Mucosa of descending colon (tissue), 3 donors: ENCODE measurements at regions not wholly inside any gene's neighbourhood (a gene's known extent, or its start where the extent isn't known, plus 50 kb on each side); places are given as distances from the start of the nearest gene placed in this dataset.
"Not testable (repeated sequence)": the region's sequence is repeated elsewhere in the genome, so short reads cannot be mapped to it uniquely, and the experiment has no call there.

Experiments
- ATAC-seq: fragments of 200-7000 bp; cut with Tn5 transposase; one replicate; pipeline ENCODE4 v1.9.1; 2020; ENCODE audit warnings: mild to moderate bottlenecking, moderate library complexity
- DNase-seq, 3 donors: peaks; one replicate each; pipeline ENCODE4 v3.0.0-alpha.2; 2020
- H3K36me3 ChIP-seq: fragments of 200-600 bp; one replicate; pipeline ENCODE4 v1.8.0; 2021; ENCODE audit warnings: low read depth, mild to moderate bottlenecking
- H3K4me1 ChIP-seq: fragments of 200-600 bp; one replicate; pipeline ENCODE4 v1.8.0; 2021; ENCODE audit warnings: low read depth, mild to moderate bottlenecking
- H3K4me3 ChIP-seq: fragments of 200-600 bp; one replicate; pipeline ENCODE4 v1.8.0; 2021; ENCODE audit warnings: mild to moderate bottlenecking
- H3K9me3 ChIP-seq: fragments of 200-600 bp; one replicate; pipeline ENCODE4 v1.8.0; 2021; ENCODE audit warnings: mild to moderate bottlenecking
- intact Hi-C, 2 donors: fragments of 100-400 bp; cut with DNase I in 1 of 2; cut with micrococcal nuclease in 1 of 2; formaldehyde crosslinking; loops; one replicate each; pipeline versions ENCODE4 v1.11.0 to v1.11.1; 2022; cut with DNase I, micrococcal nuclease
- TF ChIP-seq, protein P1 (sequence below): fragments of 200-600 bp; IDR thresholded peaks from one replicate; pipeline ENCODE4 v1.8.0; 2022; ENCODE audit warnings: antibody characterized with exemption, mild to moderate bottlenecking
- donor health status: DM: no; HTN: no; CAD: no; lungs with moderate emphysema.
- donor health status: DM: no; HTN: no; CAD: no.
- donor health status: DM: no; HTN: yes; CAD: no.

DNA sequence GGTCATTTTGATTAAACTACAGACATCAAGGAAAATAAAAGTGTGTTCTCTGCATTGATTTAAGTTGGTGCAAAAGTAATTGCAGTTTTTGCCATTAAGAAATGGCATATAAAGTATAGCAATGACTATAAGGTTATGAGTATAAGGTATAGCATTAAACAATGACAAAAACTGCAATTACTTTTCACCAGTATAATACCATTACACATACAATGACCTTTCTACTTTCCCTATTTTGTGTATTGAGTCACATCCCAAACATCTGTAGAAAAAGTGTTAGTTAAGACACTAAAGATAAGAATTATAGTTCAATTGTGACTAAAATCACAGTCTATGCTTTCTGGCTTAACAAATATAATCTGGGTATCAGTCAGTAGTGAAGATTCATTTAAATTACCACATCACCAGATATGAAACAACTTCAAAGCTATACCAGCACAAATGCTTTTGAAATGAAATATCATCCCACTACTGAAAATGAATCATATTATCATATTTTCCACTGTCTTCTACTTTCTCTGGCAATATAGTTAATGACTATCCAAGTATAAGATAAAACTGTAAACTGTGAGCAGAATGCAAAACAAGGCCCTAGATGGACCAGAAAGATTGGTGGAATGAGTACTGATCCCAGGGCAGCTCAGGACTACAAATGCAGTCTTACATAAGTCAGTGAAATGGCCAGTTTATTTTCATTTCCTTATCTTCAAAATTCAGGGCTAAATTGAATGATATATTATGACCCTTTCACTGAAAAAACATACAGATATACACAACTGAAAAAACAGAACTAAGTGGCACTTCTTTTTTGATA, 241.1 kb downstream of the ANTXR2 start:
- TF ChIP-seq, protein P1, sequence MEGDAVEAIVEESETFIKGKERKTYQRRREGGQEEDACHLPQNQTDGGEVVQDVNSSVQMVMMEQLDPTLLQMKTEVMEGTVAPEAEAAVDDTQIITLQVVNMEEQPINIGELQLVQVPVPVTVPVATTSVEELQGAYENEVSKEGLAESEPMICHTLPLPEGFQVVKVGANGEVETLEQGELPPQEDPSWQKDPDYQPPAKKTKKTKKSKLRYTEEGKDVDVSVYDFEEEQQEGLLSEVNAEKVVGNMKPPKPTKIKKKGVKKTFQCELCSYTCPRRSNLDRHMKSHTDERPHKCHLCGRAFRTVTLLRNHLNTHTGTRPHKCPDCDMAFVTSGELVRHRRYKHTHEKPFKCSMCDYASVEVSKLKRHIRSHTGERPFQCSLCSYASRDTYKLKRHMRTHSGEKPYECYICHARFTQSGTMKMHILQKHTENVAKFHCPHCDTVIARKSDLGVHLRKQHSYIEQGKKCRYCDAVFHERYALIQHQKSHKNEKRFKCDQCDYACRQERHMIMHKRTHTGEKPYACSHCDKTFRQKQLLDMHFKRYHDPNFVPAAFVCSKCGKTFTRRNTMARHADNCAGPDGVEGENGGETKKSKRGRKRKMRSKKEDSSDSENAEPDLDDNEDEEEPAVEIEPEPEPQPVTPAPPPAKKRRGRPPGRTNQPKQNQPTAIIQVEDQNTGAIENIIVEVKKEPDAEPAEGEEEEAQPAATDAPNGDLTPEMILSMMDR, result no peak
- intact Hi-C loops, result no loop called here
- H3K4me3 ChIP-seq, result no peak overlapping the region

DNA sequence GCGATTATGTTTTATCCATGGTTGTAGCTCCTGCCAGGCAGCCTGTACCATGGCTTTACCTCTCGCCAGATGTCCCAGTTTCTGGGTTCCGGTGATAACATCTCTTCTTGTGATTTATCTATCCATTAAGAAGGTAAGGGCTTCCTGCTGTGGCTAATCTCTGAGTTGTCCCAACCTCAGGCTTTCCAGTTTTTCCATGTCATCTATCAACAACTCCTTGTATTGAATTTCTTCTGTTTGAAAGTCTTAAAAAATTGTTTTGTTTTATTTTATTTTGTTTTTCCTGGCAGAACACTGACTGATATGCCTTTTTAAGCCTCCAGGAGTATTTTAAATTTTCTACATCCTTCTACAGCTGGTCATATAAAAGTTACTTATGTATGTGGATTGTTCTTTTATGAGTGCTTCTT, 241.9 kb downstream of the ANTXR2 start:
- no peak for ATAC-seq
- Histone ChIP-seq H3K4me3 (no peak overlapping the region), H3K36me3 (no peaks in the 10 kb centered on the region), H3K9me3 (no peaks in the 10 kb centered on the region), H3K4me1 (no peaks in the 10 kb centered on the region)
- intact Hi-C loops, result no loop called here
- TF ChIP-seq, protein P1, result no peak
- DNase-seq, result no peak

More for the DNA sequence above, 241.1 kb downstream of the ANTXR2 start:
- Histone ChIP-seq H3K9me3 (no peaks in the 10 kb centered on the region), H3K36me3 (no peaks in the 10 kb centered on the region), H3K4me1 (no peaks in the 10 kb centered on the region)
- ATAC-seq, result no peak
- no peak for DNase-seq

DNA sequence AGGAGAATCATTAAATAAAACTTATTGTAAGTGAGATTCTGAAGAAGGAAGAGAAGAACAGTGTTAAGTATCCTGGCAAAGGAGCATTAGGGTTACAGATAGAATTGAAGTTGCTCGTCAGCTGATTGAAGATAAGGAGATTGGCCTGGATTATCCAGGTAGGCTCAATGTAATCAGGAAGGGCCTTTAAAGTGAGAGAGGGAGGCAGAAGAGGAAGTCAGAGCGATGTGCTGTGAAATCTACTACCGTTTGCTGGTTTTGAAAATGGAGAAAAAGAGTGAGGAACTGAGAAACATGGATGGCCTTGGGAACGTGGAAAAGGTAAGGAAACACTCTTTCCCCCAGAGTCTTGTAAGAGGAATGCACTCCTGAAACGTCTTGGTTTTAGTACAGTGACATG, 245.7 kb downstream of the ANTXR2 start:
- DNase-seq (no peak), ATAC-seq (no peak)
- Histone ChIP-seq H3K4me1 (no peaks in the 10 kb centered on the region), H3K36me3 (no peaks in the 10 kb centered on the region), H3K4me3 (no peak overlapping the region), H3K9me3 (no peaks in the 10 kb centered on the region)
- intact Hi-C loops, result no loop called here
- TF ChIP-seq, protein P1, result no peak

DNA sequence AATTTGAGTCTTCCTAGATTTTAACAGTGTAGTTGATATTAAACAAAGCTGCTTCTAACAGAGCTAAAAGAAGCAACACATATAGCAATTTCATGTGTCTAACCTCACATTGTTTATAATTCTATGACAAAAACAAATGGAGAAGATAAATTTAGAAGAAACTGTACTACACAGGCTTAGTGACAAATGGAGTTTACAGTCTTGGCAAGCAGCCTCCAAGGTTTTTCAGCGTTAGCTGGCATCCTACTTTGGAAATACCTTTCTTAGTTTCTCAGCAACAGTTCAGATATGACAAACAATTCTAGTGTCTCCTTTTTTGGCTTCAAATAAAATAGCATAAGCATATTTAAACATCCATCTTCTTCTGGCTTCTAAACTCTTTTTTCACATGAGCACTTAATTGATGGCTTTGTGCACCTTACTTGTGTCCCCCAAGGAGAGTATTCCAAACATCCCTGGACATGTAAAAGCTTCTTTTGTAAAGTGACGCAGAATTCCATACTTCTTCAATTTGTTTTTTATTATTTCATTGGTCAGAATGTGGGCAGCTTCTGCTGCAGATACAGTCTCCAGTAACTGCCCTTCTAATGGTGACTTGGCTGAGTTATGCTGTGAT, 249.8 kb downstream of the ANTXR2 start:
- H3K9me3 ChIP-seq, result no peaks in the 10 kb centered on the region
- TF ChIP-seq, protein P1, result no peak
- ATAC-seq (no peak), DNase-seq (peak in 1 of 3 donors; percentile 2)
- no peaks in the 10 kb centered on the region for H3K4me1 ChIP-seq
- intact Hi-C loops, result no loop called here
- no peak overlapping the region for H3K4me3 ChIP-seq
- H3K36me3 ChIP-seq, result no peaks in the 10 kb centered on the region

DNA sequence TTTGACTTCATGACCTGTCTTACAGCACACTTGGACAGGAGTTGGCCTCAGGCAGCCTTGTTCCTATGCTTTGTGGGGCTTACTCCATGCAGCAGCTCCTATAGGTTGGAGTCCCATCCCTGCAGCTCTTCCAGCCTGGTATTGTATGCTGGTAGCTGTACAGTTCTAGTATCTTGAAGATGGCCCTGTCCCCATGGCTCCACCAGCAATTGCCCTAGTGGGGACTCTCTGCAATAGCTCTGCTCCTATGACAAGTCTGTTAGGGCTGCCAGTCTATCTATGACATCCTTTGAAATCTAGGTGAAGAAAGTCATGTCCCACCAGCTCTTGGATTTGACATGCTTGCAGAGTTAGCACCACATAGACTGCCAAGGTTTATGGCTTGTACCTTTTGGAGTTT, 252.6 kb downstream of the ANTXR2 start:
- Histone ChIP-seq H3K36me3 (no peaks in the 10 kb centered on the region), H3K4me3 (no peak overlapping the region), H3K4me1 (no peaks in the 10 kb centered on the region), H3K9me3 (no peaks in the 10 kb centered on the region)
- intact Hi-C loops, result no loop called here
- no peak for DNase-seq
- TF ChIP-seq, protein P1, result no peak
- ATAC-seq, result no peak

DNA sequence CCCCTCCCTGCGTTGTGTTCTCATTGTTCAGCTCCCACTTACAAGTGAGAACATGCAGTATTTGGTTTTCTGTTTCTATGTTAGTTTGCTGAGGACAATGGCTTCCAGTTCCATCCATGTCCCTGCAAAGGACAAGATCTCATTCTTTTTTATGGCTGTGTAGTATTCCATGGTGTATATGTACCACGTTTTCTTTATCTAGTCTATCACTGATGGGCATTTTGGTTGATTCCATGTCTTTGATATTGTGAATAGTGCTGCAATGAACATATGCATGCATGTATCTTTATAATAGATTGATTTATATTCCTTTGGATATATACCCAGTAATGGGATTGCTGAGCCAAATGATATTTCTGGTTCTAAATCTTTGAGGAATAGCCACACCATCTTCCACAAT, 265.1 kb downstream of the ANTXR2 start:
- intact Hi-C loops, DNase-seq, ATAC-seq, H3K9me3 ChIP-seq, H3K36me3 ChIP-seq, H3K4me3 ChIP-seq, H3K4me1 ChIP-seq: not testable (repeated sequence)
